ENCODE measurements at regions not wholly inside any gene's neighbourhood (a gene's known extent, or its start where the extent isn't known, plus 50 kb on each side); places are given as distances from the start of the nearest gene placed in this dataset.

- DNase-seq: no peak
These were observed 114.5 kb upstream of the HNRNPA3 start for GRCh38 chr2:177098001-177098613.

- DNase-seq: no peak
These were observed 110.7 kb upstream of the HNRNPA3 start for GRCh38 chr2:177101930-177102329.

GRCh38 chr2:177106212-177106611 lies 106.4 kb upstream of the HNRNPA3 start:
- DNase-seq: no peak

GRCh38 chr2:177108890-177109289 lies 103.7 kb upstream of the HNRNPA3 start:
- no peak for DNase-seq

- no peak for DNase-seq
These were observed 97.9 kb upstream of the HNRNPA3 start for GRCh38 chr2:177114712-177115111.

DNA sequence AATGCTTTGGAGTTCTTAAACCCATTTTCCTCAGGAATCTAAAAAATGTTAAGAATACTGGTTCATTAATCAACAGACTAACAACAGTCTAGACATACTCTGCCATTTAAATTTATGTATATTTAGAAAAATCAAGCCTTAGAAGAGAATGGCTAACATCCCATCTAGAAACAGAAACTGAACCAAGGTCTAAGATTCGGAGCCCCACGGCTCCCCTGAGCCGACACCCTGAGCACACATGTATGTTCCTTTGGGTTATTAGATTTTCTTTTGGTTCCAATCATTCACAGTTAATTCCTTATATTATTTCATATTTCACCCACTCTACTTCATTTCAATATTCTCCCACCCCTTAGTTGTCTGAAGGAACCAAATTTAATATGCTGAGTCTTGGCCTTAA lies 94.8 kb upstream of the HNRNPA3 start:
- DNase-seq: no peak

DNA sequence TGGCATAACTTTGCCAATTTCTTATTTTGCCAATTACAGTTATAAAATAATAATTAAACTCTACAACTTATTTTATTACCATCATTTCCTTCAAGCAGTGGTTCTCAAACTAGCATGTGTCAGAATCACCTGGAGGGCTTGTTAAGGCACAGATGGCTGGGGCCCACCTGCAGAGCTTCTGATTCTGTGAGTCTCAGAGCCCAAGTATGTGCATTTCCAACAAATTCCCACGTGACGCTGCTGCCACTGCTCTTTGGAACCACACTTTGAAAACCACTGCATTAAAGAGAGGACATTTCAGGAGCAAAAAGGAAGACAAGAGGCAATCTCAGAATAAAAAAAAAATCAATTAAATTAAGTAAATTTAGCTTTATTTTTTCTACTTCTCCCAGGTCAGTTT lies 94.0 kb upstream of the HNRNPA3 start:
- DNase-seq: no peak

DNA sequence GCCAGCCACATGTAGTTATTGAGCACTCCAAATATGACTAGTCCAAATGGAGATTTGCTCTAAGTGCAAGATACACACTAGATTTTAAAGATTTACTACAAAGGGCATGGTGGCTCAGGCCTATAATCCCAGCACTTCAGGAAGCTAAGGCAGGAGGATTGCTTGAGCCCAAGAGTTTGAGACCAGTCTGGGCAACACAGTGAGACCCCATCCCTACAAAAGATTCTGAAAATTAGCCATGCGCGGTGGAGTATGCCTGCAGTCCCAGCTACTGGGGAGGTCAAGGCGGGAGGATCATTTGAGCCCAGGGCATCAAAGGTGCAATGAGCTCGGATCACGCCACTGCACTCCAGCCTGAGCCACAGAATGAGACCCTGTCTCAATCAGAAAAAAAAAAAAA lies 93.5 kb upstream of the HNRNPA3 start:
- DNase-seq: no peak

DNA sequence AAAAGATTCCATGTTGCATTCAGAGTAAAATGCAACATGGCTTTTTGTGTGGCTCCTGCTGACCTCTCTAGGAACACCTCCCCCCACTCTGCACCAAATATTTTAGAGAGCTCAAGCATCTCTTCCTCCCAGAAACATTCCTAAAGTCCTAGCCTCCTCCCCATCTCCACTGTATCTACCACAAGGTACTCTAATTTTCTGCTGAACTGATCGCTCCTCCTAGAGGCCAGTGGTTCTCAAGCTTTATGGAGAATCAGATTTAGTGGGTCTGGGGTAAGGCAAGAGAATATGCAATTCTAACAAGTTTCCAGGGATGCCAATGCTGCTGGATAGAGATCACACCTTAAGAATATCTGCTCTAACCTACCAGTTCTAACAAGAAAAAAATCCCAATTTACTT lies 89.5 kb upstream of the HNRNPA3 start:
- DNase-seq: no peak

DNA sequence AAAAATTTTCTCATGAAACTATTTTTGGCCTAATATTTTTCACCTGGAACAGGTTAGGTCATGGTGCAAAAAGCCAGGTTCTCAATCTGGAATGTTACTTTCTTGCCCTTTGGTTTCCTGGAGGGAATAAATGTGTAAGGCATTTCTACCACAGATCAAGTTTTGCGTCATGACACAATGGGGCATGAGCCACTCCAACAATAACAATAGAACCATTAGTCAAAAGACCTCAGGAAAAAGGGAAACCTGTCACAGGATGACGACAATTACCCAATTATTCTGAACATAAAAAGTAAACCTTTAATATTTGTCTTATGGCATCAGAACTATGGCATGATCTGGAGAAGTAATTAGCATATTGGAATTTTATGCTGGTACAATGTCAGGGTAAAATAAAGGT lies 88.2 kb upstream of the HNRNPA3 start:
- no peak for DNase-seq

DNA sequence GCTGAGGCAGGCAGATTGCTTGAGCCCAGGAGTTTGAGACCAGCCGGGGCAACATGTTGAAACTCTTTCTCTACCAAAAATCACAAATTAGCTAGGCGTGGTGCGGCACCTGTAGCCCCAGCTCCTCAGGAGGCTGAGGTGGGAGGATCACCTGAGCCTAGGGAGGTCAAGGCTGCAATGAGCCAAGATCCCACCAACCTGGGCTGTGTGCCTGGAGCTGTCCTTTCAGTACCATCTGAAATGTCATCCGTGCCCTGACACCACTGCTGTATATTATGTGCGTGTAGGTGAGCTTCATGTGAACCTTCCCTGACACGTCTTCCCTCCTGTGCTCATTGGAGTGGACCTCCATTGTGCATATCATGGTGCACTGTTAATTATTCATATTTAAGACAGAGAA lies 84.8 kb upstream of the HNRNPA3 start:
- no peak for DNase-seq

GRCh38 chr2:177129610-177130009 lies 83.0 kb upstream of the HNRNPA3 start:
- DNase-seq: no peak

- DNase-seq: no peak
These were observed 80.7 kb upstream of the HNRNPA3 start for GRCh38 chr2:177131858-177132257.

- no peak for DNase-seq
These were observed 73.8 kb upstream of the HNRNPA3 start for GRCh38 chr2:177138823-177139222.

DNA sequence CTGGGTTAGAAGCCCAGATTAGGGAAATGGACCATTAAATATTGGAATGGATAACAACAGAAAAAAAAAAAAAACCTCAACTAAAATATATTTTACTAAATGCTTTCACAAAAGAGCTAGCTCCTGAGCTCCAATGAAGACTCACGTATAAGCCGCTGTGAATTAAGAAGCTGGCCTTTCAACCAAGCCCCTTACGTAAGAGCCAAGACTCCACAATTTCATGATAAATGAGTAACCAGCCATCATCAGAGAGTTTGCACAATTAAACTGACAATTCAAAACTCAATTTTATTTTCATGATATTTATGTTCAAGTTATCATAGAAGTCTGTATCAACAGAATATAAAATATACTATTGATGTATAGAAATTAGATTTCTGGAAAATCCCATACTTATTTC lies 70.7 kb upstream of the HNRNPA3 start:
- DNase-seq: no peak

DNA sequence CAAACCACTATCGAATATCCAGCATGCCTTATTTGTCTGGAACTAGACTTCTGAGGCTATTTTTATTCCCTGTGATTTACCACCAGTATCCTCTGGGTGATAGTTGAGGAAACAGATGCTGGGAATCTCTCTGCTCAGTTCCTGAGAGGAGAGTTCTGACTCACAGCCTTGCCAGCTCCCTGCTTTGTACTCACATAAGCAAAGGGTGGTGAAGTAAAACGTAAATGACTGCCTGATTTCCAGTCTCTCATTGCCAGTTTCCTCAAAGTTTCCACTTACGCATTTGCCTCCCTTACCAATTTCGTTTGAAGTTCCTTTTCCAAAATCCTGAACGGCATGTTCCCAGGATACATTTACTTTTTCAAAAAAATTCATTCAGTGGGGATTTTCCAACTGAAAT lies 69.2 kb upstream of the HNRNPA3 start:
- DNase-seq: no peak

GRCh38 chr2:177147093-177147694 lies 65.4 kb upstream of the HNRNPA3 start:
- peak; percentile 62 for DNase-seq

- DNase-seq: no peak
These were observed 64.7 kb upstream of the HNRNPA3 start for GRCh38 chr2:177147834-177148445.

- DNase-seq: peak; percentile 76
These were observed 64.0 kb upstream of the HNRNPA3 start for GRCh38 chr2:177148477-177149154.

DNA sequence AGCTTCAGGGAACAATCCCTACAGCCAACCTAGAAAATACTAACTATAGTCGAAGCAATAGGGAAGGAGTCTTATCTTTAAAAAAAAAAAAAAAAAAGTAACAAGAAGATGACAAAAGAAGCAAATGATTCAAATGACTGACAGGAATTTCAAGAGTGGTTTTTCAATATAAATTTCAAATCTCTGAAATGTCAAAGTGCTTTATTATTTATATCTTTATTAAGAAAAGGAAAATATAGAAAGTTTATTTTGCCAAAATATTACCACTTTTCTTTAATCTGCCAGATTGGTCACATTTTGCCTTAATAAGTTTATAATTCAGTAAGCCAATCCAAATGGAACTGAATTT lies 63.5 kb upstream of the HNRNPA3 start:
- DNase-seq: no peak

DNA sequence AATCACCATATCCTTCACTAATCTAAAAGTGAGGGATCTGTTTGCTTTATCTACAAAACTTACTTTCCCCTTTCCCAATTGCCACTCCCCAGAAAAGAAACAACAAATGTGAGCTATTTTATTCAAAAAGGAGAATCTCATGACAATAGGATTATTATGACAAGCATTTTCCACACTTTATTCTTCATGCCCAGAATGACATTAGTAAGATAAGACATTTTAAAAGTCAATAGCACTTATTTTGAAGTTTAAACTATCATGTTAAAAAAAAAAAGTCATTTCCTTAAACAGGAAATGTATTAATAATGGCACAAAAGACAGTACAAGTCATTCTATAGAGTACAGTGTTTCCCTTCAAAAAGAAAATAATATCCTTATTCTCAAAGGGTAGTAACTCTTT lies 58.8 kb upstream of the HNRNPA3 start:
- DNase-seq: no peak

DNA sequence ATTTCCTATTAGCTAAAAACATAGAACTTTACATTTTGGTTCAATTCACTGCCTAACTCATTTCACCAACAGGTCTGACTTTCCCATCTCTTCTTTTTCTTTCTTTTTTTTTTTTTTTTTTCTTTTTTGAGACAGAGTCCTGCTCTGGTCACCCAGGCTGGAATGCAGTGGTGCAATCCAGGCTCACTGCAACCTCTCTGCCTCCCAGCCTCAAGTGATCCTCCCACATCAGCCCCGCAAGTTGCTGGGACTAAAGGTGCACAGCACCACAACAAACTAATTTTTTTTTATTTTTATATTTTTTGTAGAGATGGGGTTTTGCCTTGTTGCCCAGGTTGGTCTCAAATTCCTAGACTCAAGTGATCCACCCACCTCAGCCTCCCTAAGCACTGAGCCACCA lies 57.8 kb upstream of the HNRNPA3 start:
- no peak for DNase-seq

DNA sequence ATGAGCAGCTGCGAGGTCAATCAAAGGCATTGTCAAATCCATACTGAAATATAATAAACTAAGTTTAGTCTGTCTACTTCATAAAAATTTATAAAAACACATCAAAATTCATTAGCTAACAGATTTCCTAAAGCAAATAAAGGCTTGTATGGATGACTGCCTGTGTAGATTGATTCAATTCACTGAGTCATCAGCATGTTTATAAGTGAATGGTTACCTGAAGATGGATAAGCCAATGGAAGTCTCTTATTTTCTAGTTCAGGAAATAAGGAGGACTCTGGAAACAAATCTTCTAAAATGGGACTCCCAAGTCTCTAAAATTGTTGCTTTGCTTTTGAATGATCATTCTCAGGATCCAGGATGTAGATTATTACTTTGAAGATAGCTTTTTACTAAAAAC lies 57.0 kb upstream of the HNRNPA3 start:
- DNase-seq: no peak

- peak; percentile 44 for DNase-seq
These were observed 50.7 kb upstream of the HNRNPA3 start for GRCh38 chr2:177161741-177162460.
